H1 (cell line): ENCODE measurements at regions not wholly inside any gene's neighbourhood (a gene's known extent, or its start where the extent isn't known, plus 50 kb on each side); places are given as distances from the start of the nearest gene placed in this dataset.

Source experiments
- CTCF ChIP-seq, 3 experiments: IDR thresholded peaks; 1 replicate in 2 of 3; 2 replicates in 1 of 3; pipeline versions ENCODE4 v1.5.1 to v1.6.1; 2011; ENCODE audit warnings: low read length in 3 of 3, mild to moderate bottlenecking in 3 of 3, inconsistent platforms in 2 of 3, low read depth in 1 of 3, moderate library complexity in 1 of 3; ENCODE audit not compliant: insufficient read depth in 1 of 3; ENCODE audit errors: control extremely low read depth in 1 of 3
- EP300 ChIP-seq, 2 experiments: IDR thresholded peaks; 1 replicate in 1 of 2; 2 replicates in 1 of 2; pipeline ENCODE4 v1.6.1; 2011 to 2012; ENCODE audit warnings: low read depth in 2 of 2, low read length in 2 of 2, mild to moderate bottlenecking in 2 of 2, borderline replicate concordance in 1 of 2, inconsistent platforms in 1 of 2, moderate library complexity in 1 of 2
- FOSL1 ChIP-seq: IDR thresholded peaks from 2 replicates; pipeline ENCODE4 v1.6.1; 2011; ENCODE audit warnings: mild to moderate bottlenecking, low read depth, low read length, moderate library complexity; ENCODE audit not compliant: insufficient read depth
- KDM5A ChIP-seq: fragments of 200-600 bp; IDR thresholded peaks from 2 replicates; pipeline ENCODE4 v1.7.1; 2012; ENCODE audit warnings: mild to moderate bottlenecking, low read length, inconsistent platforms, mixed read lengths
- MAX ChIP-seq: IDR thresholded peaks from 2 replicates; pipeline ENCODE4 v1.6.1; 2012; ENCODE audit warnings: inconsistent platforms
- POLR2A ChIP-seq, 2 experiments: IDR thresholded peaks; 1 replicate in 1 of 2; 2 replicates in 1 of 2; pipeline ENCODE4 v1.6.1; 2011; ENCODE audit warnings: low read depth in 2 of 2, low read length in 2 of 2, mild to moderate bottlenecking in 2 of 2; ENCODE audit errors: control extremely low read depth in 1 of 2
- POLR2AphosphoS5 ChIP-seq: IDR thresholded peaks from 2 replicates; pipeline ENCODE4 v1.6.1; 2011; ENCODE audit warnings: low read depth, low read length
- SUZ12 ChIP-seq: fragments of 200-600 bp; sonication (generic); IDR thresholded peaks from 2 replicates; pipeline ENCODE4 v1.6.1; 2012; ENCODE audit warnings: mild to moderate bottlenecking, inconsistent platforms, low read length, moderate library complexity, mixed read lengths
- TAF1 ChIP-seq: IDR thresholded peaks from 2 replicates; pipeline ENCODE4 v1.6.1; 2011; ENCODE audit warnings: mild to moderate bottlenecking, low read depth, low read length
- USF2 ChIP-seq: IDR thresholded peaks from 2 replicates; pipeline ENCODE4 v1.6.1; 2011; ENCODE audit warnings: low read length, improper control_type of control experiment

DNA sequence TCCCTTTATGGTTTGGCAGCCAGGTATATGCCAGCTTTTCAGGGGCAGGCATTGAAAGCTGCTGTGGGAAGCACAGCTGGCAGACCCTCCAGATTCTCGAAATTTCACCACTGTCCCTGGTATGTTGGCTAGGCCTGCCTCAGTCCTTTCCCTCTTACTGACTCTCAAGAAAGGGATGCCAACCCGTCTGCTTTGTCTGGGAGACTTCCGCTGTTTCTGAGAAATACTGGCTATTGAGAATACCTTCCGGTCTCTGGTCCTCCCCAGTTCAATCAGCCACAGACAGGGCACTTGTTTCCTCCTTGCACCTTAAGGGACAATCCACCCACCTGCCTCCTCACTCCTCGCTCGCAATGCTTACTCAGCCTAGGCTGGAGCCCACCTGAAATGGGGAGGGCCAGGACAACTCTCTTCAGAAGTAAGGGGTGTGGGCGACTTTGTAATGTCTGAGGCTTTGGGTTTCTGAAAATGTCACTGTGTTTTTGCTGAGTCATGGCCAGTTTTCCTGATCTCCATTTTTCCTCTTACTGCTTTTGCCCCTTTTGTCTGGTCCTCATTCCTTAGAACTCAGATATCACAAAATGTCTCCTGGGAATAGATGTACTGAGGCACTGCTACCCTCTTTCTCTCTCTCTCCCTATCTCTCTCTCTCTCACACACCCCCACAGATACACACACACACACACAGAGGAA is 571.1 kb downstream of the TNS1 start:
- TF ChIP-seq POLR2A (IDR thresholded peaks at IDR 0.05; ENCODE audit: control extremely low read depth in 1 of 2, low read depth in 2 of 2, low read length in 2 of 2) (no peak), CTCF (IDR thresholded peaks at IDR 0.05; ENCODE audit: control extremely low read depth in 1 of 3, insufficient read depth in 1 of 3, low read depth in 1 of 3, low read length in 3 of 3) (no peak), TAF1 (no peak), POLR2AphosphoS5 (no peak), USF2 (no peak), MAX (no peak), EP300 (IDR thresholded peaks at IDR 0.05; ENCODE audit: borderline replicate concordance in 1 of 2, low read depth in 2 of 2, low read length in 2 of 2) (no peak), SUZ12 (no peak), FOSL1 (no peak), KDM5A (no peak)
